Activated T-cell treated with anti-CD3 and anti-CD28 coated beads, Interleukin-2, amount 50 U/mL, for 4 hours (primary cell): ENCODE measurements at regions not wholly inside any gene's neighbourhood (a gene's known extent, or its start where the extent isn't known, plus 50 kb on each side); places are given as distances from the start of the nearest gene placed in this dataset.

ENCODE experiments used
- ATAC-seq, 2 donors: fragments of 200-7000 bp; cut with Tn5 transposase; one replicate each; pipeline ENCODE4 v1.10.0; 2021
- DNase-seq: peaks from one replicate; pipeline ENCODE4 v3.0.0-alpha.2; 2020
- H3K27me3 Mint-ChIP-seq: one replicate; pipeline ENCODE4 v1.8.0; 2021; ENCODE audit warnings: low read depth, mixed read lengths
- H3K36me3 Mint-ChIP-seq: one replicate; pipeline ENCODE4 v1.8.0; 2022; ENCODE audit warnings: mixed read lengths; ENCODE audit not compliant: insufficient read depth
- H3K4me1 Mint-ChIP-seq: one replicate; pipeline ENCODE4 v1.8.0; 2021; ENCODE audit warnings: low read depth, mixed read lengths
- H3K4me3 Mint-ChIP-seq: one replicate; pipeline ENCODE4 v1.8.0; 2021; ENCODE audit warnings: mild to moderate bottlenecking, moderate library complexity, mixed read lengths
- H3K9me3 Mint-ChIP-seq: one replicate; pipeline ENCODE4 v1.8.0; 2021; ENCODE audit warnings: mixed read lengths

GRCh38 chr3:117266806-117267205 is 557.2 kb downstream of the TUSC7 start:
- no peak for DNase-seq
- Mint-ChIP-seq H3K9me3 (peaks cover 7% of the 10 kb centered on the region), H3K36me3 (no peaks in the 10 kb centered on the region), H3K27me3 (no peaks in the 10 kb centered on the region), H3K4me3 (no peak overlapping the region), H3K4me1 (no peaks in the 10 kb centered on the region)
- no peak for ATAC-seq

DNA sequence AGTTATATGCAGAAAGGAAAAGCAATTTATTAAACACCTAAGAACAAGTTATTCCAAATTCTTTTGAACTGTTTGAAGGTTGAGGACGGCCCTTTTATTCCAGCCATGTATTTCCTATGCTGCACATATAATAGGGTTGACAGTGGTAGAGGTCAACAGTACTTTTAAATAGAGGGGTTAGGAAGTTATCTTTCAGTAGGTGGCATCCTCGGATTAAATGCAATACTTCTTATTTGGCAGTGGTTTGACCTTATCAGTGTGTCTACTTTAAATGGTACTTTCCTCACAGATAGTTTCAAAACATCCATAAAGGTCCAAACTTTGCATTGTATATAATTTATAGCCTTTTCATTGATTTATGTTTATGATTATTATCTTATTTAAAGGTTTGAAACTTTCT is 558.7 kb downstream of the TUSC7 start:
- DNase-seq (no peak), ATAC-seq (no peak)
- Mint-ChIP-seq H3K27me3 (no peaks in the 10 kb centered on the region), H3K9me3 (peaks cover 7% of the 10 kb centered on the region), H3K36me3 (no peaks in the 10 kb centered on the region), H3K4me3 (no peak overlapping the region), H3K4me1 (no peaks in the 10 kb centered on the region)

GRCh38 chr3:117272274-117272673 is 562.7 kb downstream of the TUSC7 start:
- Mint-ChIP-seq H3K36me3 (no peaks in the 10 kb centered on the region), H3K4me3 (no peak overlapping the region), H3K9me3 (peaks cover 8% of the 10 kb centered on the region), H3K4me1 (no peaks in the 10 kb centered on the region), H3K27me3 (no peaks in the 10 kb centered on the region)
- ATAC-seq (no peak), DNase-seq (no peak)

GRCh38 chr3:117272876-117273523 is 563.4 kb downstream of the TUSC7 start:
- Mint-ChIP-seq H3K4me1 (no peaks in the 10 kb centered on the region), H3K36me3 (no peaks in the 10 kb centered on the region), H3K27me3 (no peaks in the 10 kb centered on the region), H3K4me3 (no peak overlapping the region), H3K9me3 (peaks cover 8% of the 10 kb centered on the region)
- DNase-seq, result no peak
- no peak for ATAC-seq

GRCh38 chr3:117277816-117278215 is 568.2 kb downstream of the TUSC7 start:
- Mint-ChIP-seq H3K4me3 (no peak overlapping the region), H3K9me3 (peaks cover 6% of the 10 kb centered on the region), H3K4me1 (no peaks in the 10 kb centered on the region), H3K27me3 (no peaks in the 10 kb centered on the region), H3K36me3 (no peaks in the 10 kb centered on the region)
- DNase-seq, result no peak
- ATAC-seq, result no peak

GRCh38 chr3:117278424-117279190 is 569.0 kb downstream of the TUSC7 start:
- DNase-seq (no peak), ATAC-seq (no peak)
- Mint-ChIP-seq H3K9me3 (peaks cover 9% of the 10 kb centered on the region), H3K4me3 (no peak overlapping the region), H3K4me1 (no peaks in the 10 kb centered on the region), H3K36me3 (no peaks in the 10 kb centered on the region), H3K27me3 (no peaks in the 10 kb centered on the region)

DNA sequence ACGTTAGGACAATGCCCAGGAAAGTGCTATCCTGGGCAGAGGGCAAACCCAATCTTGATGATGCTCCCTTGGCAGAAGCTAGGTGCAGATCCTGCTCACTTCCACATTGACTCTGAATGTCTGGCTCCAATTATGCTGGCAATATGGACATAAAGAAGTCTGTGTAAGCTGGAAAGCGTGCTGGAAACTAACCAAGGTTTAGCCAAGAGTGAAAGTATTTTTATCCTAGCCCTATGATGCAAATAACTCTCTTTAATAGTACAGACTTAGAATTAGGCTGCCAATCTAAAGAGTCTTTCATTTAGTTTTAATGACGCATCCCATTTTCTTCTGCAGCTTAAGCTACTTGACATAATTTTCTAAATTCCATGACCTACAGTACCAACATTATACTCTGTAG is 571.8 kb downstream of the TUSC7 start:
- no peak for ATAC-seq
- H3K27me3 Mint-ChIP-seq, result no peaks in the 10 kb centered on the region
- H3K9me3 Mint-ChIP-seq, result peaks cover 8% of the 10 kb centered on the region
- no peak overlapping the region for H3K4me3 Mint-ChIP-seq
- H3K4me1 Mint-ChIP-seq, result no peaks in the 10 kb centered on the region
- H3K36me3 Mint-ChIP-seq, result no peaks in the 10 kb centered on the region
- no peak for DNase-seq

GRCh38 chr3:117282566-117282965 is 573.0 kb downstream of the TUSC7 start:
- no peak for ATAC-seq
- Mint-ChIP-seq H3K36me3 (no peaks in the 10 kb centered on the region), H3K4me1 (no peaks in the 10 kb centered on the region), H3K9me3 (peaks cover 4% of the 10 kb centered on the region), H3K27me3 (no peaks in the 10 kb centered on the region), H3K4me3 (no peak overlapping the region)
- no peak for DNase-seq

DNA sequence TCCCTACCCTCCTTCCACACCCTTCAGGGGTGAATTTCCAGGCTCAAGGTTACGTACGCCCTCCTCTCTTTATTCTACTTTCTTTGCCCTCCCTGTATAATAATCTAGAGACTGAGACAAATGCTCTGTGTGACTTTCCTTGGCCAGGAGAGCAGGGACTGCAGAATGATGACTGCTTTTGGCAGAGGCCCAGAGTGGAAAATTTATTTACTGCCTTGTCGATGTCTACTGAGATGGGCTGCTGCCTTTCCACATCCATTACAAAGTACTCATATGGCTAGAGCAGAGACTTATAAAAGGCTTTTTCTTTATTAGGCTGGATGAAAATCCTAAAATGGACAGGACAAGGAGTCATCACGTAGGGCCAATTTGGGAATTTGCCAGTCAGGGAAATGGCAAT is 576.2 kb downstream of the TUSC7 start:
- H3K4me3 Mint-ChIP-seq, result no peak overlapping the region
- H3K27me3 Mint-ChIP-seq, result no peaks in the 10 kb centered on the region
- no peaks in the 10 kb centered on the region for H3K4me1 Mint-ChIP-seq
- DNase-seq, result no peak
- no peaks in the 10 kb centered on the region for H3K36me3 Mint-ChIP-seq
- peaks cover 4% of the 10 kb centered on the region for H3K9me3 Mint-ChIP-seq
- no peak for ATAC-seq

DNA sequence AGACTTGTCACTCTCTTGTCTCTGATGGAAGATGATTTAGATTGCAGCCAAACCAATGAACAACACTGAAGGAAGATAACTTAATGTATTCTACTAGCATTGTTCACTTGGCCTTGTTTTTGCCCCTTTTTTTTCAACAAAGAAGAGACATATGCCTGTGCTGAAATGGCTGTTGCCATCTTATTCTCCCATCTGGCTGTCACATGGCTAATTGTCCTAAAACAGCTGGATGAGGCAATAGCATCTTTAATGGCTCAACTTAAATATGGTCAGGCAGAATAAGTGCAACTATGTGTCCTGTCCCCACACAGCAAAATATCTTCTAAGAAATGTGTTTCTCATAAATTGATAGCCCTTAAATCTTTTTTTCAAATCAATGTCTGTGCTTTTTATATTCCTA is 576.9 kb downstream of the TUSC7 start:
- Mint-ChIP-seq H3K36me3 (no peaks in the 10 kb centered on the region), H3K27me3 (no peaks in the 10 kb centered on the region), H3K9me3 (peaks cover 4% of the 10 kb centered on the region), H3K4me1 (no peaks in the 10 kb centered on the region), H3K4me3 (no peak overlapping the region)
- ATAC-seq (no peak), DNase-seq (no peak)

- H3K9me3 Mint-ChIP-seq, result peaks cover 7% of the 10 kb centered on the region
- no peak for DNase-seq
- no peaks in the 10 kb centered on the region for H3K36me3 Mint-ChIP-seq
- ATAC-seq, result no peak
- no peak overlapping the region for H3K4me3 Mint-ChIP-seq
- no peaks in the 10 kb centered on the region for H3K27me3 Mint-ChIP-seq
- no peaks in the 10 kb centered on the region for H3K4me1 Mint-ChIP-seq
Measured at GRCh38 chr3:117287602-117288001, 578.0 kb downstream of the TUSC7 start.

GRCh38 chr3:117291476-117291875 is 581.9 kb downstream of the TUSC7 start:
- Mint-ChIP-seq H3K27me3 (no peaks in the 10 kb centered on the region), H3K4me3 (no peak overlapping the region), H3K9me3 (peaks cover 10% of the 10 kb centered on the region), H3K4me1 (no peaks in the 10 kb centered on the region), H3K36me3 (no peaks in the 10 kb centered on the region)
- no peak for ATAC-seq
- DNase-seq, result no peak

DNA sequence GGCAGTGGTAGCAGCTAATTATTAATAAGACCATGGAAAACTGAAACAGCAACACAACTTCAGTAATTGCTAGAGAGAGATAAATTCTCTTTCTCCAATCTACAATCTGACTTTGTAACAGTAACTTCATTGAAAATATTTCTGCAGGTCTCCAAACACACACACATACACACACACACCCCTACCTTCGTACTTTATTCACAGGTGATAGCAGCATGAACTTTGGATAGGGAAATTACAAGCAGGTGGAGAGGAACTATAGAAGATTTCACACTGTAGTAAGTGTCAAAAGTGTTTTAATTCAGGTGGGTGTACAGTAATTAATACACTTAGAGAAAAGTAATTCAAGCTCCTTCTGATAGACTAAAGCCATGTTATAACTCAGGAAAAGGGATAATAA is 587.5 kb downstream of the TUSC7 start:
- H3K27me3 Mint-ChIP-seq, result no peaks in the 10 kb centered on the region
- peaks cover 7% of the 10 kb centered on the region for H3K9me3 Mint-ChIP-seq
- H3K4me1 Mint-ChIP-seq, result no peaks in the 10 kb centered on the region
- no peak overlapping the region for H3K4me3 Mint-ChIP-seq
- ATAC-seq (no peak), DNase-seq (no peak)
- no peaks in the 10 kb centered on the region for H3K36me3 Mint-ChIP-seq

DNA sequence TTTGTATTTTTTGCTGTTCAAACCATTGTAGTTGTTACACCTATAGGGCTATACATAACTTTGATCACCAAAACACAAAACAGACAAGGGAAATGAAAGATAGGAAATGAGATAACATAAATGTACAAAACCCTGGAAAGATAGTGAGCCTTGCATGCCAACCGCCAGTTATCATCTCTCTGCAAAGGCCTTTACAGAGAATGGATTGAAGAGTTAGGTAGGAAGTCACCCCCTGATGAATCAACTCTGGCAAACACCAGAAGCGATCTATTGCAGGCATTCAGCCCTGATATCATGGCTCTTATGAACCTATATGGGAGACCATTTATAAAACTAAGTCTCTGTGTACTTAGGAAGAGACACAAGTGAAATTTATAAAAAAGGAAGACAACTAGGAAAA is 588.0 kb downstream of the TUSC7 start:
- no peaks in the 10 kb centered on the region for H3K27me3 Mint-ChIP-seq
- no peak for DNase-seq
- peaks cover 6% of the 10 kb centered on the region for H3K9me3 Mint-ChIP-seq
- H3K4me1 Mint-ChIP-seq, result no peaks in the 10 kb centered on the region
- no peak overlapping the region for H3K4me3 Mint-ChIP-seq
- no peak for ATAC-seq
- H3K36me3 Mint-ChIP-seq, result no peaks in the 10 kb centered on the region

DNA sequence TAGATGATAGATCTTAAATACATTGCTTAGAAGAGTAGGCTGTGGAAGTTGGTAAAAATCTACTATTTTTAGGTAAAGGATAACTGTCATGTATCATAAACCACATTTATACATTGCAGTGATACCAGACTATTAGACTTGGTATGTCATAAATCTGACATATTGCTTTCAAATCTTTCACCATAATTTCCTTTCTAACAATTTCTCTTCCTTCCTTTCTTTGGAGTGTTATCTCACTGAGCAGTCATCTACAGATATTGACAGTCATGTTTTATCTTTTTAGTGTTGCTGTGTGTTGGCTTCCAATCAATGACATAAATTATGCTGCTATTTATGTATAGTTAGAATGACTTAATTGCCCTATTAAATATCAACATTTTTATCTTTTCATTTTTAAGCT is 588.7 kb downstream of the TUSC7 start:
- H3K36me3 Mint-ChIP-seq, result no peaks in the 10 kb centered on the region
- H3K4me3 Mint-ChIP-seq, result no peak overlapping the region
- H3K27me3 Mint-ChIP-seq, result no peaks in the 10 kb centered on the region
- no peaks in the 10 kb centered on the region for H3K4me1 Mint-ChIP-seq
- ATAC-seq, result no peak
- no peaks in the 10 kb centered on the region for H3K9me3 Mint-ChIP-seq
- DNase-seq, result no peak
